ENCODE measurements at regions not wholly inside any gene's neighbourhood (a gene's known extent, or its start where the extent isn't known, plus 50 kb on each side); places are given as distances from the start of the nearest gene placed in this dataset.

DNA sequence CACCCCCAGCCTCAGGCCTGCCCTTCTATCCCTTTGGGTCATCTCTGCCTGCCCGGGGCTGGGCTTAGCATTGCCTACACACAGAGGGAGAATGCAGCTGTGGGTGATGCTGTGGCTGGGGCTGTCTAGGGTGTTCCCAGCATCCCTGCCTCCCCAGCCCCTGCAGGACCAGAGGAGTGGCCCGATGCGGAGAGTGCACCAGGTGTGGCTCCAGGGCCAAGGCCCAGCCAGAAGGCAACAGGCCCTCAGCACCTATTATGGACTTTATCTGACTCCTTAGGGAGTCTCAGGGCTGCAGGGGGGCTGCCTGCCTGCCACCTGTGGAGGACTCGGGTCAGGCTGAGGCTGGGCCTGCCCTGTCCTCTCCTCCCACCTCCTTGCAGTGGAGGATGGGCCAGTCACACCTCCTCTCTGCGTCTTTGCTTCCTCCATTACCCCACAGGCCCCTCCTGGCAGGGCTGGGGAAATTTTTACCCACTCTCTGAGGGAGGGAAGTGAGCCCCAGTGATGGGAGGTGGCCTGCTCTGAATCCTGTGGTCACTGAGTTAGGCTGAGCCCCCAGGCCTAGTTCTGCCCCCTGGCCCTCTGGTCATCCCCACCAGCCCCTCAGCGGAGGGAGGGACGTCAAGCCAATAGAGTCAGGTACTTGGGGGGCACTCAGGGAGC, 92.9 kb upstream of the PCBD1 start:
- DNase-seq (peak in 1 of 2 donors; percentile 40), ATAC-seq (ENCODE audit: low FRiP score in 2 of 2) (no peak)
- no peak overlapping the region for H3K27ac ChIP-seq
- no peak overlapping the region for H3K4me3 ChIP-seq
- no peaks in the 10 kb centered on the region for H3K36me3 ChIP-seq
- no peaks in the 10 kb centered on the region for H3K4me1 ChIP-seq
- no peaks in the 10 kb centered on the region for H3K27me3 ChIP-seq
- WGBS, 2 donors, result 82 to 83% methylated on average over 5 of the region's 7 CpGs
- TF ChIP-seq EP300 (IDR thresholded peaks at IDR 0.05) (no peak), POLR2A (IDR thresholded peaks at IDR 0.05) (no peak), POLR2AphosphoS5 (IDR thresholded peaks at IDR 0.05) (no peak)
- TF ChIP-seq, protein P1, sequence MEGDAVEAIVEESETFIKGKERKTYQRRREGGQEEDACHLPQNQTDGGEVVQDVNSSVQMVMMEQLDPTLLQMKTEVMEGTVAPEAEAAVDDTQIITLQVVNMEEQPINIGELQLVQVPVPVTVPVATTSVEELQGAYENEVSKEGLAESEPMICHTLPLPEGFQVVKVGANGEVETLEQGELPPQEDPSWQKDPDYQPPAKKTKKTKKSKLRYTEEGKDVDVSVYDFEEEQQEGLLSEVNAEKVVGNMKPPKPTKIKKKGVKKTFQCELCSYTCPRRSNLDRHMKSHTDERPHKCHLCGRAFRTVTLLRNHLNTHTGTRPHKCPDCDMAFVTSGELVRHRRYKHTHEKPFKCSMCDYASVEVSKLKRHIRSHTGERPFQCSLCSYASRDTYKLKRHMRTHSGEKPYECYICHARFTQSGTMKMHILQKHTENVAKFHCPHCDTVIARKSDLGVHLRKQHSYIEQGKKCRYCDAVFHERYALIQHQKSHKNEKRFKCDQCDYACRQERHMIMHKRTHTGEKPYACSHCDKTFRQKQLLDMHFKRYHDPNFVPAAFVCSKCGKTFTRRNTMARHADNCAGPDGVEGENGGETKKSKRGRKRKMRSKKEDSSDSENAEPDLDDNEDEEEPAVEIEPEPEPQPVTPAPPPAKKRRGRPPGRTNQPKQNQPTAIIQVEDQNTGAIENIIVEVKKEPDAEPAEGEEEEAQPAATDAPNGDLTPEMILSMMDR (IDR thresholded peaks at IDR 0.05), result no peak
- H3K9me3 ChIP-seq, result no peaks in the 10 kb centered on the region

DNA sequence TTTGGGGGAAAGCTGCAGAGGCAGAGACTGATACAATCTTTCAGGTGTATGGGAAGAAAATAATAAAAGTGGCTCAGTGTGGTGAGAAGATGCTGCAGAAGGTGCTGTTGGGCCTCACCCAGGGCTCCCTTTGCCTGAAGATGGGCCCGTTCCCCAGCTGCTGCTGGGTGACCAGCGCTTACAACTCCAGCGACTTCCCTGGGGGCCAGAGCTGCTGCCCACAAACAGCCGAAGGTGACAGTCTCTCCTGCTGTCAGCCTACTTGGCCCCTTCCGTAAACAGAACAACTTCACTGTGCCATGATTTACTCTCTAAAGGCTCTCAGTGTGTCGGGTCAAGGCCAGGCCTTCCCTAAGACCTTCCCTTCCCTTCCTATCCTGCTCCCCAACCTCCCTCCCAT, 93.6 kb upstream of the PCBD1 start:
- no peaks in the 10 kb centered on the region for H3K9me3 ChIP-seq
- no peaks in the 10 kb centered on the region for H3K36me3 ChIP-seq
- 86 to 94% methylated on average over 5 to 6 of the region's 6 CpGs for WGBS, 2 donors
- no peaks in the 10 kb centered on the region for H3K4me1 ChIP-seq
- ATAC-seq (ENCODE audit: low FRiP score in 2 of 2) (no peak), DNase-seq (no peak)
- TF ChIP-seq EP300 (IDR thresholded peaks at IDR 0.05), result no peak
- TF ChIP-seq, protein P1 (IDR thresholded peaks at IDR 0.05), result no peak
- no peak for TF ChIP-seq POLR2A (IDR thresholded peaks at IDR 0.05)
- TF ChIP-seq POLR2AphosphoS5 (IDR thresholded peaks at IDR 0.05), result no peak
- H3K4me3 ChIP-seq, result no peak overlapping the region
- no peaks in the 10 kb centered on the region for H3K27me3 ChIP-seq
- H3K27ac ChIP-seq, result no peak overlapping the region

DNA sequence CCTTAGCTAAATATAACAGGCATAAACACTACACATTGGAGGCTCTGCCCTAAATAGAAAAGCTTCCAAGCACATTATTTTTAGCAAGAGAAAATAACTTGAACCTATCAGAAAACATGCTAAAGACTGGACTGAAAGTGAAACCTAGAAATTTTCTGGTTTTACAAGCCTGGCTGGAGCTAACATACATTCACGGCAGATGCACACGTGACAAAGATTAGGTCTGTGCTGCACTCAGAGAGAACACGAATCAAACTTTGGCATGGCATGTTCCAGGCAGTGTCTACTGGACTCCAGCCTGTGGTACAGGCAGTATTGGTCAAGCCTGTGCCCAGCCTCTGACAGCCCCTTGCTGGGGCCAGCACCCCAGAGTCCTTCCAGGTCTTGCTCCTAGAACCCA, 94.1 kb upstream of the PCBD1 start:
- H3K4me1 ChIP-seq, result no peaks in the 10 kb centered on the region
- H3K9me3 ChIP-seq, result no peaks in the 10 kb centered on the region
- no peak for DNase-seq
- no peaks in the 10 kb centered on the region for H3K36me3 ChIP-seq
- WGBS, 2 donors, result 73 to 85% methylated on average over 3 of the region's 3 CpGs
- TF ChIP-seq EP300 (IDR thresholded peaks at IDR 0.05), result no peak
- TF ChIP-seq POLR2AphosphoS5 (IDR thresholded peaks at IDR 0.05), result no peak
- TF ChIP-seq, protein P1 (IDR thresholded peaks at IDR 0.05), result no peak
- no peak for TF ChIP-seq POLR2A (IDR thresholded peaks at IDR 0.05)
- H3K4me3 ChIP-seq, result no peak overlapping the region
- no peak overlapping the region for H3K27ac ChIP-seq
- no peak for ATAC-seq (ENCODE audit: low FRiP score in 2 of 2)
- no peaks in the 10 kb centered on the region for H3K27me3 ChIP-seq

DNA sequence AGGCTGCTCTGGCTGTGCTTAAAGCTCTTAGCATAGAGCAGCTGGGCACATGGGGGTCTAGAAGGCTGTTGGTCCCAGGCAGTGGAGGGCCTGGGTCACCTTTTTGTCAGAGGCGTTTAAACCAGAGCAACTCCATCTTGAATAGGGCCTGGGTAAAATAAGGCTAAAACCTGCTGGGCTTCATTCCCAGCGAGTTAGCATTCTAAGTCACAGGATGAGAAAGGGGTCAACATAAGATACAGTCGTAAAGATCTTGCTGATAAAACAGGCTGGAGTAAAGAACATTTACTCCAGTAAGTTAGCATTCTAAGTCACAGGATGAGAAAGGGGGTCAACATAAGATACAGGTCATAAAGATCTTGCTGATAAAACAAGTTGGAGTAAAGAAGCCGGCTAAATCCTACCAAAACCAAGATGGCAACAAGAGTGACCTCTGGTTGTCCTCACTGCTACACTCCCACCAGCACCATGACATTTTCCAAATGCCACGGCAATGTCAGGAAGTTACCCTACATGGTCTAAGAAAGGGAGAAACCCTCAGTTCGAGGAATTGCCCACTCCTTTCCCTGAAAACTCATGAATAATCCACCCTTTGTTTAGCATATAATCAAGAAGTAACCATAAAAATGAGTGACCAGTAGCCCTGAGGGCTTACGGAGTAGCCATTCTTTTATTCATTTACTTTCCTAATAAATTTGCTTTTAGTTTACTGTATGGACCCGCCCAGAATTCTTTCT, 96.8 kb upstream of the PCBD1 start:
- Histone ChIP-seq H3K4me3 (no peak overlapping the region), H3K27ac (no peak overlapping the region), H3K36me3 (no peaks in the 10 kb centered on the region), H3K9me3 (no peaks in the 10 kb centered on the region), H3K4me1 (no peaks in the 10 kb centered on the region), H3K27me3 (no peaks in the 10 kb centered on the region)
- ATAC-seq (ENCODE audit: low FRiP score in 2 of 2) (no peak), DNase-seq (no peak)
- TF ChIP-seq POLR2A (IDR thresholded peaks at IDR 0.05) (no peak), POLR2AphosphoS5 (IDR thresholded peaks at IDR 0.05) (no peak), EP300 (IDR thresholded peaks at IDR 0.05) (no peak)
- TF ChIP-seq, protein P1 (IDR thresholded peaks at IDR 0.05), result no peak
- WGBS, 2 donors, result 79 to 81% methylated on average over 8 of the region's 8 CpGs

All from upper lobe of left lung (tissue), 6 donors.